Calu3 (cell line): ENCODE measurements at regions not wholly inside any gene's neighbourhood (a gene's known extent, or its start where the extent isn't known, plus 50 kb on each side); places are given as distances from the start of the nearest gene placed in this dataset.

ENCODE experiments used
- BruUV-seq: library from RNA; stranded (reverse); fragments of 400-500 nt; replicated peaks from 2 replicates; lab custom pipeline; 2021; lab: Mats Ljungman, UMichigan
- CTCF ChIA-PET: fragments of 300-600 bp; sonication (Branson Sonifier 250); formaldehyde crosslinking; loops from one replicate; lab custom pipeline; 2022; ENCODE audit warnings: antibody characterized with exemption; lab: Charles Lee
- DNase-seq: peaks from one replicate; pipeline ENCODE4 v3.0.0; 2022
- H3K27ac Mint-ChIP-seq: one replicate; pipeline ENCODE4 v1.8.0; 2022; ENCODE audit warnings: mixed read lengths; ENCODE audit not compliant: unreplicated experiment
- H3K27me3 Mint-ChIP-seq: one replicate; pipeline ENCODE4 v1.8.0; 2022; ENCODE audit warnings: mixed read lengths; ENCODE audit not compliant: unreplicated experiment
- H3K36me3 Mint-ChIP-seq: one replicate; pipeline ENCODE4 v1.8.0; 2022; ENCODE audit warnings: mild to moderate bottlenecking, moderate library complexity, mixed read lengths; ENCODE audit not compliant: insufficient read depth, unreplicated experiment
- H3K4me1 Mint-ChIP-seq: one replicate; pipeline ENCODE4 v1.8.0; 2022; ENCODE audit warnings: mild to moderate bottlenecking, low read depth, mixed read lengths; ENCODE audit not compliant: unreplicated experiment
- H3K4me3 Mint-ChIP-seq: one replicate; pipeline ENCODE4 v1.8.0; 2022; ENCODE audit warnings: mild to moderate bottlenecking, low read depth, moderate library complexity, mixed read lengths; ENCODE audit not compliant: unreplicated experiment
- H3K9me3 Mint-ChIP-seq: one replicate; pipeline ENCODE4 v1.8.0; 2022; ENCODE audit warnings: low read depth, mixed read lengths; ENCODE audit not compliant: unreplicated experiment
- CTCF ChIP-seq: fragments of 200-600 bp; IDR thresholded peaks from one replicate; pipeline ENCODE4 v1.8.0; 2022; ENCODE audit warnings: antibody characterized with exemption; ENCODE audit not compliant: unreplicated experiment
- intact Hi-C: fragments of 100-400 bp; cut with micrococcal nuclease; formaldehyde crosslinking; loops from one replicate; pipeline ENCODE4 v1.10.0; 2022; ENCODE audit not compliant: unreplicated experiment

GRCh38 chr2:30321466-30321865, 90.1 kb downstream of the LBH start:
- H3K27me3 Mint-ChIP-seq, result peaks cover 9% of the 10 kb centered on the region
- no peak for DNase-seq
- CTCF ChIA-PET, result no interaction called here
- no peaks in the 10 kb centered on the region for H3K4me1 Mint-ChIP-seq
- TF ChIP-seq CTCF, result no peak
- intact Hi-C loops, result loop anchor here (10.0 kb wide), 1 partner anchor 87 kb away; the partner anchor contains the start of gene LBH
- no peaks in the 10 kb centered on the region for H3K36me3 Mint-ChIP-seq
- no peak overlapping the region for H3K4me3 Mint-ChIP-seq
- BruUV-seq, result no TSS peak
- H3K27ac Mint-ChIP-seq, result no peak overlapping the region
- no peaks in the 10 kb centered on the region for H3K9me3 Mint-ChIP-seq

GRCh38 chr2:30323499-30323898, 92.2 kb downstream of the LBH start:
- Mint-ChIP-seq H3K36me3 (no peaks in the 10 kb centered on the region), H3K9me3 (no peaks in the 10 kb centered on the region), H3K4me1 (no peaks in the 10 kb centered on the region), H3K27ac (no peak overlapping the region), H3K27me3 (peaks cover 9% of the 10 kb centered on the region), H3K4me3 (no peak overlapping the region)
- TF ChIP-seq CTCF, result no peak
- no peak for DNase-seq
- CTCF ChIA-PET, result interaction anchor here (0.6 to 1.2 kb wide), 2 partner anchors 63 to 115 kb away, joined by 3 read pairs; no protein-coding TSS in a partner anchor
- intact Hi-C loops, result loop anchor here (10.0 kb wide), 1 partner anchor 89 kb away; the partner anchor contains the start of gene LBH
- BruUV-seq, result no TSS peak

DNA sequence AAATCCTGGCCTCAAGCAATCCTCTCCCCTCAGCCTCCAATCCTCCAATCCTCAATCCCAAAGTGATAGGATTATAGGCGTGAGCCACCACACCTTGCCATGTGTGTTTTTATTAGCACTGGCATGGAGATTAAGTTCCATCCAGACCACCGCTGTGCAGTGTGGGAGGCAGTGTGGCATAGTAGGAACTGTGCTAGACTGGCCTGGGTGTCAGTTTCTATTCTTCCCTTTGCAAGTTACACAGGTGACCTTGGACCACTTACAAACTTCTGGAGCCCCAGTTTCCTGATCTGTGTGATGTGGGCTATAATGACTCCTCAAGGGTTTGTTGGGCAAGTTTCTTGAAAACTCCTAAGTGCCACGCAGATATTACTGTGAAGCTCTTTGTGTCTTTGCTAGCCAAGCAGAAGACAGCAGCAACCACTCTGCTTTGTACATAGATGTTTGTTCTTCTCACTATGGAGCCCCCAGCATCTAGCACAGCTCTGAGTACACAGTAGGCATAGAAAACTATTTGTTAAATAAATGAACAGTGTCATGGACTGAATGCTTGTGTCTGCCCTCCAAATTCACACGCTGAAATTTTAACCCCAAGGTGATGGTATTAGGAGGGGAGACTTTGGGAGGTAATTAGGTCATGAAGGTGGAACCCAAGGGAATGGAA, 93.0 kb downstream of the LBH start:
- TF ChIP-seq CTCF, result no peak
- intact Hi-C loops, result loop anchor here (10.0 kb wide), 1 partner anchor 90 kb away; the partner anchor contains the start of gene LBH
- H3K27me3 Mint-ChIP-seq, result peaks cover 6% of the 10 kb centered on the region
- no TSS peak for BruUV-seq
- no peak overlapping the region for H3K27ac Mint-ChIP-seq
- no peaks in the 10 kb centered on the region for H3K9me3 Mint-ChIP-seq
- CTCF ChIA-PET, result interaction anchor here (0.6 to 1.2 kb wide), 2 partner anchors 62 to 116 kb away, joined by 3 read pairs; no protein-coding TSS in a partner anchor
- DNase-seq, result no peak
- H3K4me3 Mint-ChIP-seq, result no peak overlapping the region
- H3K4me1 Mint-ChIP-seq, result no peaks in the 10 kb centered on the region
- H3K36me3 Mint-ChIP-seq, result no peaks in the 10 kb centered on the region

DNA sequence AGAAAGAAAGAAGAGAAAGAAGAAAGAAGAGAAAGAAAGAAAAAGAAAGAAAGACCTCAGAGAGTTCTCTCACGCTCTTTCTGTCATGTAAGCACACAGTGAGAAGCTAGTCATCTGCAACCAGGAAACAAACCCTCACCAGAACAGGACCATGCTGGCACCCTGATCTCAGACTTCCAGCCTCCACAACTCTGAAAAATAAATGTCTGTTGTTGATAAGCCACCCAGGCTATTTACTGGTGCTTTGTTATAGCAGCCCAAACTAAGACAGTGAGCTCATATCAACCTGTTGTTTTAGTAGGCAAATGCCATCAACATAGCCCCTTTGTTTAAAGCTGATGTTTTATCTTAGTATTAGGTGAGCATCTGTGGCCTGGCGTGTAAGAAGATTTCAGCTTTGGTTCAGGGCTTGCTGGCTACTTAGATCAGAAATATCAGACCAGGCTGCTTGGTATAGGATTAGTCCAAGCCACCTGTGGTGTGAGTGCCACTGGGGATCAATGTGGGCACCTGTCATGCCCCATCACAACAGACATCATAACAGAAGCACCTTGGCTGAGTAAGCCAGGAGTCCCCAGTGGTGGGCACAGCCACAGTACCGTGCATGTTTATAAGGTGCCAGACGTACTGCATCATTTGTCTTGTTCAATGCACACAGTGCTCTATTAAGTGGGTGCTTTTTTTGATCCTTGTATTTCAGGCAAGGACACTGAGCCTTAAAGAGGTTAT, 94.4 kb downstream of the LBH start:
- H3K4me1 Mint-ChIP-seq, result no peaks in the 10 kb centered on the region
- intact Hi-C loops, result loop anchor here (10.0 kb wide), 1 partner anchor 91 kb away; the partner anchor contains the start of gene LBH
- H3K36me3 Mint-ChIP-seq, result no peaks in the 10 kb centered on the region
- no peak overlapping the region for H3K4me3 Mint-ChIP-seq
- peaks cover 2% of the 10 kb centered on the region for H3K27me3 Mint-ChIP-seq
- BruUV-seq, result no TSS peak
- no peak overlapping the region for H3K27ac Mint-ChIP-seq
- H3K9me3 Mint-ChIP-seq, result no peaks in the 10 kb centered on the region
- CTCF ChIA-PET, result interaction anchor here (0.7 kb wide), 1 partner anchor 24 kb away, joined by 3 read pairs; no protein-coding TSS in a partner anchor
- no peak for DNase-seq
- TF ChIP-seq CTCF, result no peak
